HG03060 (cell line): ENCODE measurements at regions not wholly inside any gene's neighbourhood (a gene's known extent, or its start where the extent isn't known, plus 50 kb on each side); places are given as distances from the start of the nearest gene placed in this dataset.

ENCODE experiments used
- ATAC-seq: cut with Tn5 transposase; IDR thresholded peaks from one replicate; pipeline ENCODE4 v1.9.1; 2021; ENCODE audit warnings: low read depth, moderate number of reproducible peaks; ENCODE audit not compliant: unreplicated experiment

- no peak for ATAC-seq
These were observed 335.6 kb upstream of the ASIC2 start for GRCh38 chr17:33628500-33629346.

- ATAC-seq, result no peak
These were observed 340.4 kb upstream of the ASIC2 start for GRCh38 chr17:33633446-33633845.

- ATAC-seq, result no peak
These were observed 344.4 kb upstream of the ASIC2 start for GRCh38 chr17:33637534-33637933.

GRCh38 chr17:33639103-33639880 is 346.2 kb upstream of the ASIC2 start:
- ATAC-seq, result no peak

GRCh38 chr17:33640629-33641028 is 347.5 kb upstream of the ASIC2 start:
- ATAC-seq, result no peak

- ATAC-seq, result no peak
These were observed 348.9 kb upstream of the ASIC2 start for GRCh38 chr17:33642002-33642401.

- ATAC-seq, result no peak
These were observed 354.9 kb upstream of the ASIC2 start for GRCh38 chr17:33647956-33648355.

GRCh38 chr17:33650304-33650703 is 357.2 kb upstream of the ASIC2 start:
- ATAC-seq, result no peak

- no peak for ATAC-seq
These were observed 358.6 kb upstream of the ASIC2 start for GRCh38 chr17:33651686-33652085.

- no peak for ATAC-seq
These were observed 359.8 kb upstream of the ASIC2 start for GRCh38 chr17:33652731-33653398.

GRCh38 chr17:33653399-33653788 is 360.3 kb upstream of the ASIC2 start:
- ATAC-seq, result no peak

- no peak for ATAC-seq
These were observed 364.1 kb upstream of the ASIC2 start for GRCh38 chr17:33657181-33657580.

- no peak for ATAC-seq
These were observed 368.9 kb upstream of the ASIC2 start for GRCh38 chr17:33661975-33662374.

GRCh38 chr17:33664116-33664840 is 371.2 kb upstream of the ASIC2 start:
- no peak for ATAC-seq

GRCh38 chr17:33667052-33667509 is 374.0 kb upstream of the ASIC2 start:
- no peak for ATAC-seq

GRCh38 chr17:33667671-33668070 is 374.6 kb upstream of the ASIC2 start:
- no peak for ATAC-seq

GRCh38 chr17:33668516-33668915 is 375.4 kb upstream of the ASIC2 start:
- ATAC-seq, result no peak

- ATAC-seq, result no peak
These were observed 378.4 kb upstream of the ASIC2 start for GRCh38 chr17:33671491-33671890.

GRCh38 chr17:33674685-33675084 is 381.6 kb upstream of the ASIC2 start:
- ATAC-seq, result no peak

- no peak for ATAC-seq
These were observed 383.3 kb upstream of the ASIC2 start for GRCh38 chr17:33676444-33676843.
